ENCODE measurements at regions not wholly inside any gene's neighbourhood (a gene's known extent, or its start where the extent isn't known, plus 50 kb on each side); places are given as distances from the start of the nearest gene placed in this dataset.

DNA sequence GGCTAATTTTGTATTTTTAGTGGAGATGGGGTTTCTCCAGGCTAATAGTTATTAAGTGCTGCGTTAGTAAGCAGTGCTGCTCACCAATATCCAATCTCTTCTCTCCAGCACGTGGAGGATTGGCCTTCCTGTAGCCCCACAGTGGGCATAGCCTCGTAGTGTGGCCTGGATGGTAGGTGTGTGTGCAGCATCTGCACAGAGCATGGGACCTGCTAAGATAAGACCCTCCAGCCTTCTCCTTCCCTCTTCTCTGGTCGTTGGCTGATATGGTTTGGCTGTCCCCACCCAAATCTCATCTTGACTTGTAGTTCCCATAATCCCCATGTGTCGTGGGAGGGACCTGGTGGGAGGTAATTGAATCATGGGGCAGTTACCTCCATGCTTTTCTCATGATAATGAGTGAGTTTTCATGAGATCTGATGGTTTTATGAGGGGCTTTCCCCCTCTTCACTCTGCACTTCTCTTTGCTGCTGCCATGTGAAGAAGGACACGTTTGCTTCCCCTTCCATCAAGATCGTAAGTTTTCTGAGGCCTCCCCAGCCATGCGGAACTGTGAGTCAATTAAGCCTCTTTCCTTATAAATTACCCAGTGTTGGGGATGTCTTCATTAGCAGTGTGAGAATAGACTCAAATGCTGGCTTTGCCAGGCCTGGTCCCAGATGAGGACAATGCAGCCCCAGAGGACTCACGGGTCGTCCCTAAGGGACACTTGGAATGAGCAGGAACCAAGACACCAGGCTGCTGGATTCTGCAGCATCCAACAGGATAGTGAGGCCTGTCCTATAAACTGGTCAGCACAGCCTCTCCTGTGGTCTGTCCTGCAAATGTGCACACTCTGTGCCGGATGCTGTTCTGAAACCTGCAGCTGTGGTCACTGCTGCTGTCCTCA is 63.4 kb upstream of the AFDN start:
- TF ChIP-seq, protein P1, sequence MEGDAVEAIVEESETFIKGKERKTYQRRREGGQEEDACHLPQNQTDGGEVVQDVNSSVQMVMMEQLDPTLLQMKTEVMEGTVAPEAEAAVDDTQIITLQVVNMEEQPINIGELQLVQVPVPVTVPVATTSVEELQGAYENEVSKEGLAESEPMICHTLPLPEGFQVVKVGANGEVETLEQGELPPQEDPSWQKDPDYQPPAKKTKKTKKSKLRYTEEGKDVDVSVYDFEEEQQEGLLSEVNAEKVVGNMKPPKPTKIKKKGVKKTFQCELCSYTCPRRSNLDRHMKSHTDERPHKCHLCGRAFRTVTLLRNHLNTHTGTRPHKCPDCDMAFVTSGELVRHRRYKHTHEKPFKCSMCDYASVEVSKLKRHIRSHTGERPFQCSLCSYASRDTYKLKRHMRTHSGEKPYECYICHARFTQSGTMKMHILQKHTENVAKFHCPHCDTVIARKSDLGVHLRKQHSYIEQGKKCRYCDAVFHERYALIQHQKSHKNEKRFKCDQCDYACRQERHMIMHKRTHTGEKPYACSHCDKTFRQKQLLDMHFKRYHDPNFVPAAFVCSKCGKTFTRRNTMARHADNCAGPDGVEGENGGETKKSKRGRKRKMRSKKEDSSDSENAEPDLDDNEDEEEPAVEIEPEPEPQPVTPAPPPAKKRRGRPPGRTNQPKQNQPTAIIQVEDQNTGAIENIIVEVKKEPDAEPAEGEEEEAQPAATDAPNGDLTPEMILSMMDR (IDR thresholded peaks at IDR 0.05) = no peak
- TF ChIP-seq POLR2A (IDR thresholded peaks at IDR 0.05) = no peak
